IPS-15b (cell line): ENCODE measurements at regions not wholly inside any gene's neighbourhood (a gene's known extent, or its start where the extent isn't known, plus 50 kb on each side); places are given as distances from the start of the nearest gene placed in this dataset.

Source experiments
- H3K27me3 ChIP-seq: one replicate; pipeline ENCODE4 v1.6.1; 2013; ENCODE audit warnings: low read length; ENCODE audit not compliant: control insufficient read depth, insufficient read depth
- H3K36me3 ChIP-seq: one replicate; pipeline ENCODE4 v1.6.1; 2013; ENCODE audit warnings: low read length; ENCODE audit not compliant: control insufficient read depth, insufficient read depth
- H3K4me1 ChIP-seq: one replicate; pipeline ENCODE4 v1.6.1; 2013; ENCODE audit warnings: mild to moderate bottlenecking, low read length; ENCODE audit not compliant: control insufficient read depth, insufficient read depth
- H3K4me3 ChIP-seq: one replicate; pipeline ENCODE4 v1.5.1; 2013; ENCODE audit warnings: low read depth, low read length
- H3K9ac ChIP-seq: one replicate; pipeline ENCODE4 v1.6.1; 2013; ENCODE audit warnings: low read depth, mild to moderate bottlenecking, low read length
- H3K9me3 ChIP-seq: one replicate; pipeline ENCODE4 v1.6.1; 2013; ENCODE audit warnings: mild to moderate bottlenecking, low read length; ENCODE audit not compliant: control insufficient read depth, insufficient read depth

GRCh38 chr14:49527221-49527620 lies 59.0 kb downstream of the RPS29 start:
- no peak overlapping the region for H3K9ac ChIP-seq
- no peak overlapping the region for H3K4me3 ChIP-seq
- H3K4me1 ChIP-seq, result no peaks in the 10 kb centered on the region
- no peaks in the 10 kb centered on the region for H3K27me3 ChIP-seq
- no peaks in the 10 kb centered on the region for H3K36me3 ChIP-seq
- H3K9me3 ChIP-seq, result no peaks in the 10 kb centered on the region

GRCh38 chr14:49526101-49526500 lies 60.1 kb downstream of the RPS29 start:
- no peaks in the 10 kb centered on the region for H3K4me1 ChIP-seq
- no peak overlapping the region for H3K9ac ChIP-seq
- H3K4me3 ChIP-seq, result no peak overlapping the region
- H3K36me3 ChIP-seq, result no peaks in the 10 kb centered on the region
- H3K27me3 ChIP-seq, result no peaks in the 10 kb centered on the region
- H3K9me3 ChIP-seq, result no peaks in the 10 kb centered on the region

GRCh38 chr14:49516286-49516685 lies 69.9 kb downstream of the RPS29 start:
- Histone ChIP-seq H3K9ac (no peak overlapping the region), H3K36me3 (no peaks in the 10 kb centered on the region), H3K27me3 (no peaks in the 10 kb centered on the region), H3K4me3 (no peak overlapping the region), H3K9me3 (no peaks in the 10 kb centered on the region), H3K4me1 (no peaks in the 10 kb centered on the region)

GRCh38 chr14:49512571-49512970 lies 73.6 kb downstream of the RPS29 start:
- Histone ChIP-seq H3K9ac (no peak overlapping the region), H3K9me3 (no peaks in the 10 kb centered on the region), H3K4me3 (no peak overlapping the region), H3K27me3 (no peaks in the 10 kb centered on the region), H3K36me3 (no peaks in the 10 kb centered on the region), H3K4me1 (peaks cover under 1% of the 10 kb centered on the region)

- Histone ChIP-seq H3K4me1 (peaks cover 4% of the 10 kb centered on the region), H3K4me3 (no peak overlapping the region), H3K9me3 (no peaks in the 10 kb centered on the region), H3K27me3 (no peaks in the 10 kb centered on the region), H3K36me3 (no peaks in the 10 kb centered on the region), H3K9ac (no peak overlapping the region)
Observed at GRCh38 chr14:49512147-49512551, 74.0 kb downstream of the RPS29 start.

GRCh38 chr14:49508124-49508523 lies 78.1 kb downstream of the RPS29 start:
- Histone ChIP-seq H3K4me3 (no peak overlapping the region), H3K9me3 (no peaks in the 10 kb centered on the region), H3K4me1 (peaks cover 6% of the 10 kb centered on the region), H3K27me3 (no peaks in the 10 kb centered on the region), H3K9ac (no peak overlapping the region), H3K36me3 (no peaks in the 10 kb centered on the region)

- no peaks in the 10 kb centered on the region for H3K27me3 ChIP-seq
- peaks cover 6% of the 10 kb centered on the region for H3K4me1 ChIP-seq
- no peak overlapping the region for H3K9ac ChIP-seq
Observed at GRCh38 chr14:49506650-49507049, 79.5 kb downstream of the RPS29 start.

GRCh38 chr14:49505041-49505766 lies 81.0 kb downstream of the RPS29 start:
- Histone ChIP-seq H3K27me3 (no peaks in the 10 kb centered on the region), H3K4me1 (peaks cover 6% of the 10 kb centered on the region), H3K9me3 (no peaks in the 10 kb centered on the region), H3K36me3 (no peaks in the 10 kb centered on the region), H3K4me3 (no peak overlapping the region), H3K9ac (no peak overlapping the region)

More at GRCh38 chr14:49506650-49507049, 79.5 kb downstream of the RPS29 start:
- Histone ChIP-seq H3K36me3 (no peaks in the 10 kb centered on the region), H3K4me3 (no peak overlapping the region), H3K9me3 (no peaks in the 10 kb centered on the region)

- H3K9ac ChIP-seq, result no peak overlapping the region
- no peaks in the 10 kb centered on the region for H3K4me1 ChIP-seq
- no peaks in the 10 kb centered on the region for H3K9me3 ChIP-seq
- H3K27me3 ChIP-seq, result no peaks in the 10 kb centered on the region
- H3K4me3 ChIP-seq, result no peak overlapping the region
- no peaks in the 10 kb centered on the region for H3K36me3 ChIP-seq
Observed at GRCh38 chr14:49497725-49498348, 88.3 kb downstream of the RPS29 start.

- Histone ChIP-seq H3K9ac (no peak overlapping the region), H3K4me3 (no peak overlapping the region), H3K4me1 (no peaks in the 10 kb centered on the region), H3K27me3 (no peaks in the 10 kb centered on the region), H3K9me3 (no peaks in the 10 kb centered on the region), H3K36me3 (no peaks in the 10 kb centered on the region)
Observed at GRCh38 chr14:49497267-49497666, 88.9 kb downstream of the RPS29 start.

- Histone ChIP-seq H3K9ac (no peak overlapping the region), H3K4me3 (no peak overlapping the region), H3K4me1 (no peaks in the 10 kb centered on the region), H3K27me3 (no peaks in the 10 kb centered on the region), H3K9me3 (no peaks in the 10 kb centered on the region), H3K36me3 (no peaks in the 10 kb centered on the region)
Observed at GRCh38 chr14:49494836-49495235, 91.3 kb downstream of the RPS29 start.

GRCh38 chr14:49493557-49493956 lies 92.6 kb downstream of the RPS29 start:
- H3K36me3 ChIP-seq, result no peaks in the 10 kb centered on the region
- H3K9me3 ChIP-seq, result no peaks in the 10 kb centered on the region
- H3K9ac ChIP-seq, result no peak overlapping the region
- H3K4me1 ChIP-seq, result no peaks in the 10 kb centered on the region
- no peaks in the 10 kb centered on the region for H3K27me3 ChIP-seq
- no peak overlapping the region for H3K4me3 ChIP-seq
